WTC11 (cell line): ENCODE measurements at regions not wholly inside any gene's neighbourhood (a gene's known extent, or its start where the extent isn't known, plus 50 kb on each side); places are given as distances from the start of the nearest gene placed in this dataset.

Experiments used
- ATAC-seq: fragments of 200-7000 bp; cut with Tn5 transposase; 2 replicates; pipeline ENCODE4 v1.10.0; 2021; ENCODE audit warnings: mild to moderate bottlenecking, moderate library complexity
- CTCF ChIA-PET: fragments of 300-600 bp; sonication (Branson Sonifier 250); formaldehyde crosslinking; loops from one replicate; lab custom pipeline; 2021; ENCODE audit warnings: antibody characterized with exemption; lab: Charles Lee
- POLR2A ChIA-PET: fragments of 350-600 bp; sonication (Branson Sonifier 250); formaldehyde crosslinking; loops from one replicate; lab custom pipeline; 2021; ENCODE audit warnings: antibody characterized with exemption; lab: Charles Lee
- DNase-seq: peaks from one replicate; pipeline ENCODE4 v3.0.0; 2021; ENCODE audit warnings: low spot score
- H3K27ac Mint-ChIP-seq: 2 replicates; pipeline ENCODE4 v1.8.0; 2021; ENCODE audit warnings: mixed read lengths
- H3K27me3 Mint-ChIP-seq: 2 replicates; pipeline ENCODE4 v1.8.0; 2021; ENCODE audit warnings: low read depth, mild to moderate bottlenecking, moderate library complexity, mixed read lengths
- H3K36me3 Mint-ChIP-seq: 2 replicates; pipeline ENCODE4 v1.8.0; 2021; ENCODE audit warnings: mixed read lengths
- H3K4me1 Mint-ChIP-seq: 2 replicates; pipeline ENCODE4 v1.8.0; 2022; ENCODE audit warnings: mixed read lengths
- H3K4me3 Mint-ChIP-seq: 2 replicates; pipeline ENCODE4 v1.8.0; 2021; ENCODE audit warnings: mild to moderate bottlenecking, moderate library complexity, mixed read lengths
- H3K9me3 Mint-ChIP-seq: 2 replicates; pipeline ENCODE4 v1.8.0; 2021; ENCODE audit warnings: mixed read lengths
- ATF1 ChIP-seq: sonication (generic); formaldehyde crosslinking; IDR thresholded peaks from 2 replicates; pipeline ENCODE4 v1.8.1; 2023; ENCODE audit warnings: mild to moderate bottlenecking, moderate library complexity, missing genetic modification reagents
- IRF2 ChIP-seq: sonication (generic); formaldehyde crosslinking; IDR thresholded peaks from 2 replicates; pipeline ENCODE4 v1.8.0; 2022; ENCODE audit warnings: low read depth, missing genetic modification reagents, borderline replicate concordance
- NFE2L1 ChIP-seq: sonication (generic); formaldehyde crosslinking; IDR thresholded peaks from 2 replicates; pipeline ENCODE4 v1.8.1; 2023; ENCODE audit warnings: missing genetic modification reagents
- NR2C2 ChIP-seq: sonication (generic); formaldehyde crosslinking; IDR thresholded peaks from 2 replicates; pipeline ENCODE4 v1.8.0; 2022; ENCODE audit warnings: mild to moderate bottlenecking, missing genetic modification reagents
- NR3C1 ChIP-seq: sonication (generic); formaldehyde crosslinking; conservative IDR thresholded peaks from 2 replicates; pipeline ENCODE4 v1.8.1; 2023; ENCODE audit warnings: low read depth, mild to moderate bottlenecking, missing genetic modification reagents
- PRRX2 ChIP-seq: fragments of 250-450 bp; sonication (Bioruptor Pico); IDR thresholded peaks from 2 replicates; pipeline ENCODE4 v1.8.0; 2021; ENCODE audit warnings: mild to moderate bottlenecking
- TCF7 ChIP-seq: sonication (generic); formaldehyde crosslinking; IDR thresholded peaks from 2 replicates; pipeline ENCODE4 v1.8.0; 2022; ENCODE audit warnings: mild to moderate bottlenecking, low read depth, missing genetic modification reagents, moderate library complexity
- TEAD4 ChIP-seq: sonication (generic); formaldehyde crosslinking; IDR thresholded peaks from 2 replicates; pipeline ENCODE4 v1.8.0; 2022; ENCODE audit warnings: mild to moderate bottlenecking, missing genetic modification reagents
- TP53 ChIP-seq: sonication (generic); formaldehyde crosslinking; IDR thresholded peaks from 2 replicates; pipeline ENCODE4 v1.8.1; 2023; ENCODE audit warnings: mild to moderate bottlenecking, missing genetic modification reagents
- ZNF671 ChIP-seq: fragments of 250-450 bp; sonication (Bioruptor Pico); IDR thresholded peaks from 2 replicates; pipeline ENCODE4 v1.8.0; 2021; ENCODE audit warnings: mild to moderate bottlenecking
- TF ChIP-seq, protein P1 (sequence below): sonication (generic); formaldehyde crosslinking; IDR thresholded peaks from 2 replicates; pipeline ENCODE4 v1.8.1; 2022; ENCODE audit warnings: low read depth, mild to moderate bottlenecking, moderate library complexity, missing genetic modification reagents, borderline replicate concordance
- TF ChIP-seq, protein P2 (sequence below): sonication (generic); formaldehyde crosslinking; IDR thresholded peaks from 2 replicates; pipeline ENCODE4 v1.8.1; 2022; ENCODE audit warnings: mild to moderate bottlenecking, missing genetic modification reagents, moderate library complexity, borderline replicate concordance
- TF ChIP-seq, protein P3 (sequence below): sonication (generic); formaldehyde crosslinking; IDR thresholded peaks from 2 replicates; pipeline ENCODE4 v1.8.0; 2022; ENCODE audit warnings: mild to moderate bottlenecking, missing genetic modification reagents
- TF ChIP-seq, protein P4 (sequence below): sonication (generic); formaldehyde crosslinking; IDR thresholded peaks from 2 replicates; pipeline ENCODE4 v1.8.1; 2023; ENCODE audit warnings: mild to moderate bottlenecking, missing genetic modification reagents, moderate library complexity
- TF ChIP-seq, protein P5 (sequence below): sonication (generic); formaldehyde crosslinking; IDR thresholded peaks from 2 replicates; pipeline ENCODE4 v1.8.0; 2022; ENCODE audit warnings: mild to moderate bottlenecking, missing genetic modification reagents
- TF ChIP-seq, protein P6 (sequence below): sonication (generic); formaldehyde crosslinking; IDR thresholded peaks from 2 replicates; pipeline ENCODE4 v1.8.1; 2023; ENCODE audit warnings: mild to moderate bottlenecking, missing genetic modification reagents, moderate library complexity
- TF ChIP-seq, protein P7 (sequence below): fragments of 250-450 bp; sonication (Bioruptor Pico); IDR thresholded peaks from 2 replicates; pipeline ENCODE4 v1.9.0; 2021; ENCODE audit warnings: mild to moderate bottlenecking, borderline replicate concordance
- TF ChIP-seq, protein P8 (sequence below): sonication (generic); formaldehyde crosslinking; IDR thresholded peaks from 2 replicates; pipeline ENCODE4 v1.8.1; 2023; ENCODE audit warnings: mild to moderate bottlenecking, missing genetic modification reagents, borderline replicate concordance

DNA sequence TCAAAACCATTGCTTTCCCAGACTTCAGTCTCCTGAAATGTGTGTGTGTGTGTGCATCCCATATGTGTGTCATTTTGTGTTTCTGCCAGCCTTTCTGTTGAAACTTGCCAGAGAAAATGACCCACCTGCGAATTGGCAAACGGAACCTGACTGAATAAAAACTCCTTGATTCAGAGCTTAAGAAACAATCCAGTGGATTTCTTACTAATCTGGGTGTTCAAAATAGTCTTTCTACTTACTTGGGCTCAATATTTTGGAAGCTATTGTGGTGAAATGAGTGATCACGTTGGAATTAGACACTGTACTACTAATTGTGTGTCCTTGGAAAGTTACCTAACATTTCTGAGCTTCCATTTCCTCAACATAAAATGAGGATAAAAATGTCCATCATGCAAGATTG, 138.9 kb upstream of the ERG start:
- no peak for ATAC-seq
- ChIA-PET POLR2A (interaction anchor here (1.0 kb wide), 1 partner anchor 9 kb away, joined by 4 read pairs; no protein-coding TSS in a partner anchor), CTCF (no interaction called here)
- Mint-ChIP-seq H3K4me3 (no peak overlapping the region), H3K27me3 (peaks cover 43% of the 10 kb centered on the region), H3K9me3 (peaks cover 47% of the 10 kb centered on the region), H3K36me3 (peaks cover 26% of the 10 kb centered on the region), H3K4me1 (peaks cover 16% of the 10 kb centered on the region)
- TF ChIP-seq TEAD4 (CRISPR knock-in tag) (no peak), NR3C1 (no peak), TCF7 (CRISPR knock-in tag) (no peak), ATF1 (no peak), NR2C2 (CRISPR knock-in tag) (no peak), NFE2L1 (CRISPR knock-in tag) (no peak), PRRX2 (no peak), IRF2 (no peak), TP53 (CRISPR knock-in tag) (no peak), ZNF671 (no peak)
- TF ChIP-seq, protein P1, sequence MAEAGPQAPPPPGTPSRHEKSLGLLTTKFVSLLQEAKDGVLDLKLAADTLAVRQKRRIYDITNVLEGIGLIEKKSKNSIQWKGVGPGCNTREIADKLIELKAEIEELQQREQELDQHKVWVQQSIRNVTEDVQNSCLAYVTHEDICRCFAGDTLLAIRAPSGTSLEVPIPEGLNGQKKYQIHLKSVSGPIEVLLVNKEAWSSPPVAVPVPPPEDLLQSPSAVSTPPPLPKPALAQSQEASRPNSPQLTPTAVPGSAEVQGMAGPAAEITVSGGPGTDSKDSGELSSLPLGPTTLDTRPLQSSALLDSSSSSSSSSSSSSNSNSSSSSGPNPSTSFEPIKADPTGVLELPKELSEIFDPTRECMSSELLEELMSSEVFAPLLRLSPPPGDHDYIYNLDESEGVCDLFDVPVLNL (CRISPR knock-in tag), result no peak
- TF ChIP-seq, protein P2, sequence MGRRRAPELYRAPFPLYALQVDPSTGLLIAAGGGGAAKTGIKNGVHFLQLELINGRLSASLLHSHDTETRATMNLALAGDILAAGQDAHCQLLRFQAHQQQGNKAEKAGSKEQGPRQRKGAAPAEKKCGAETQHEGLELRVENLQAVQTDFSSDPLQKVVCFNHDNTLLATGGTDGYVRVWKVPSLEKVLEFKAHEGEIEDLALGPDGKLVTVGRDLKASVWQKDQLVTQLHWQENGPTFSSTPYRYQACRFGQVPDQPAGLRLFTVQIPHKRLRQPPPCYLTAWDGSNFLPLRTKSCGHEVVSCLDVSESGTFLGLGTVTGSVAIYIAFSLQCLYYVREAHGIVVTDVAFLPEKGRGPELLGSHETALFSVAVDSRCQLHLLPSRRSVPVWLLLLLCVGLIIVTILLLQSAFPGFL (CRISPR knock-in tag), result no peak
- TF ChIP-seq, protein P3, sequence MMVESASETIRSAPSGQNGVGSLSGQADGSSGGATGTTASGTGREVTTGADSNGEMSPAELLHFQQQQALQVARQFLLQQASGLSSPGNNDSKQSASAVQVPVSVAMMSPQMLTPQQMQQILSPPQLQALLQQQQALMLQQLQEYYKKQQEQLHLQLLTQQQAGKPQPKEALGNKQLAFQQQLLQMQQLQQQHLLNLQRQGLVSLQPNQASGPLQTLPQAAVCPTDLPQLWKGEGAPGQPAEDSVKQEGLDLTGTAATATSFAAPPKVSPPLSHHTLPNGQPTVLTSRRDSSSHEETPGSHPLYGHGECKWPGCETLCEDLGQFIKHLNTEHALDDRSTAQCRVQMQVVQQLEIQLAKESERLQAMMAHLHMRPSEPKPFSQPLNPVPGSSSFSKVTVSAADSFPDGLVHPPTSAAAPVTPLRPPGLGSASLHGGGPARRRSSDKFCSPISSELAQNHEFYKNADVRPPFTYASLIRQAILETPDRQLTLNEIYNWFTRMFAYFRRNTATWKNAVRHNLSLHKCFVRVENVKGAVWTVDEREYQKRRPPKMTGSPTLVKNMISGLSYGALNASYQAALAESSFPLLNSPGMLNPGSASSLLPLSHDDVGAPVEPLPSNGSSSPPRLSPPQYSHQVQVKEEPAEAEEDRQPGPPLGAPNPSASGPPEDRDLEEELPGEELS, result no peak
- TF ChIP-seq, protein P4, sequence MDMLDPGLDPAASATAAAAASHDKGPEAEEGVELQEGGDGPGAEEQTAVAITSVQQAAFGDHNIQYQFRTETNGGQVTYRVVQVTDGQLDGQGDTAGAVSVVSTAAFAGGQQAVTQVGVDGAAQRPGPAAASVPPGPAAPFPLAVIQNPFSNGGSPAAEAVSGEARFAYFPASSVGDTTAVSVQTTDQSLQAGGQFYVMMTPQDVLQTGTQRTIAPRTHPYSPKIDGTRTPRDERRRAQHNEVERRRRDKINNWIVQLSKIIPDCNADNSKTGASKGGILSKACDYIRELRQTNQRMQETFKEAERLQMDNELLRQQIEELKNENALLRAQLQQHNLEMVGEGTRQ (CRISPR knock-in tag), result no peak
- TF ChIP-seq, protein P5, sequence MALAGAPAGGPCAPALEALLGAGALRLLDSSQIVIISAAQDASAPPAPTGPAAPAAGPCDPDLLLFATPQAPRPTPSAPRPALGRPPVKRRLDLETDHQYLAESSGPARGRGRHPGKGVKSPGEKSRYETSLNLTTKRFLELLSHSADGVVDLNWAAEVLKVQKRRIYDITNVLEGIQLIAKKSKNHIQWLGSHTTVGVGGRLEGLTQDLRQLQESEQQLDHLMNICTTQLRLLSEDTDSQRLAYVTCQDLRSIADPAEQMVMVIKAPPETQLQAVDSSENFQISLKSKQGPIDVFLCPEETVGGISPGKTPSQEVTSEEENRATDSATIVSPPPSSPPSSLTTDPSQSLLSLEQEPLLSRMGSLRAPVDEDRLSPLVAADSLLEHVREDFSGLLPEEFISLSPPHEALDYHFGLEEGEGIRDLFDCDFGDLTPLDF (CRISPR knock-in tag), result no peak
- TF ChIP-seq, protein P6, sequence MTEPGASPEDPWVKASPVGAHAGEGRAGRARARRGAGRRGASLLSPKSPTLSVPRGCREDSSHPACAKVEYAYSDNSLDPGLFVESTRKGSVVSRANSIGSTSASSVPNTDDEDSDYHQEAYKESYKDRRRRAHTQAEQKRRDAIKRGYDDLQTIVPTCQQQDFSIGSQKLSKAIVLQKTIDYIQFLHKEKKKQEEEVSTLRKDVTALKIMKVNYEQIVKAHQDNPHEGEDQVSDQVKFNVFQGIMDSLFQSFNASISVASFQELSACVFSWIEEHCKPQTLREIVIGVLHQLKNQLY, result no peak
- TF ChIP-seq, protein P7, sequence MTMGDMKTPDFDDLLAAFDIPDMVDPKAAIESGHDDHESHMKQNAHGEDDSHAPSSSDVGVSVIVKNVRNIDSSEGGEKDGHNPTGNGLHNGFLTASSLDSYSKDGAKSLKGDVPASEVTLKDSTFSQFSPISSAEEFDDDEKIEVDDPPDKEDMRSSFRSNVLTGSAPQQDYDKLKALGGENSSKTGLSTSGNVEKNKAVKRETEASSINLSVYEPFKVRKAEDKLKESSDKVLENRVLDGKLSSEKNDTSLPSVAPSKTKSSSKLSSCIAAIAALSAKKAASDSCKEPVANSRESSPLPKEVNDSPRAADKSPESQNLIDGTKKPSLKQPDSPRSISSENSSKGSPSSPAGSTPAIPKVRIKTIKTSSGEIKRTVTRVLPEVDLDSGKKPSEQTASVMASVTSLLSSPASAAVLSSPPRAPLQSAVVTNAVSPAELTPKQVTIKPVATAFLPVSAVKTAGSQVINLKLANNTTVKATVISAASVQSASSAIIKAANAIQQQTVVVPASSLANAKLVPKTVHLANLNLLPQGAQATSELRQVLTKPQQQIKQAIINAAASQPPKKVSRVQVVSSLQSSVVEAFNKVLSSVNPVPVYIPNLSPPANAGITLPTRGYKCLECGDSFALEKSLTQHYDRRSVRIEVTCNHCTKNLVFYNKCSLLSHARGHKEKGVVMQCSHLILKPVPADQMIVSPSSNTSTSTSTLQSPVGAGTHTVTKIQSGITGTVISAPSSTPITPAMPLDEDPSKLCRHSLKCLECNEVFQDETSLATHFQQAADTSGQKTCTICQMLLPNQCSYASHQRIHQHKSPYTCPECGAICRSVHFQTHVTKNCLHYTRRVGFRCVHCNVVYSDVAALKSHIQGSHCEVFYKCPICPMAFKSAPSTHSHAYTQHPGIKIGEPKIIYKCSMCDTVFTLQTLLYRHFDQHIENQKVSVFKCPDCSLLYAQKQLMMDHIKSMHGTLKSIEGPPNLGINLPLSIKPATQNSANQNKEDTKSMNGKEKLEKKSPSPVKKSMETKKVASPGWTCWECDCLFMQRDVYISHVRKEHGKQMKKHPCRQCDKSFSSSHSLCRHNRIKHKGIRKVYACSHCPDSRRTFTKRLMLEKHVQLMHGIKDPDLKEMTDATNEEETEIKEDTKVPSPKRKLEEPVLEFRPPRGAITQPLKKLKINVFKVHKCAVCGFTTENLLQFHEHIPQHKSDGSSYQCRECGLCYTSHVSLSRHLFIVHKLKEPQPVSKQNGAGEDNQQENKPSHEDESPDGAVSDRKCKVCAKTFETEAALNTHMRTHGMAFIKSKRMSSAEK, result no peak
- TF ChIP-seq, protein P8, sequence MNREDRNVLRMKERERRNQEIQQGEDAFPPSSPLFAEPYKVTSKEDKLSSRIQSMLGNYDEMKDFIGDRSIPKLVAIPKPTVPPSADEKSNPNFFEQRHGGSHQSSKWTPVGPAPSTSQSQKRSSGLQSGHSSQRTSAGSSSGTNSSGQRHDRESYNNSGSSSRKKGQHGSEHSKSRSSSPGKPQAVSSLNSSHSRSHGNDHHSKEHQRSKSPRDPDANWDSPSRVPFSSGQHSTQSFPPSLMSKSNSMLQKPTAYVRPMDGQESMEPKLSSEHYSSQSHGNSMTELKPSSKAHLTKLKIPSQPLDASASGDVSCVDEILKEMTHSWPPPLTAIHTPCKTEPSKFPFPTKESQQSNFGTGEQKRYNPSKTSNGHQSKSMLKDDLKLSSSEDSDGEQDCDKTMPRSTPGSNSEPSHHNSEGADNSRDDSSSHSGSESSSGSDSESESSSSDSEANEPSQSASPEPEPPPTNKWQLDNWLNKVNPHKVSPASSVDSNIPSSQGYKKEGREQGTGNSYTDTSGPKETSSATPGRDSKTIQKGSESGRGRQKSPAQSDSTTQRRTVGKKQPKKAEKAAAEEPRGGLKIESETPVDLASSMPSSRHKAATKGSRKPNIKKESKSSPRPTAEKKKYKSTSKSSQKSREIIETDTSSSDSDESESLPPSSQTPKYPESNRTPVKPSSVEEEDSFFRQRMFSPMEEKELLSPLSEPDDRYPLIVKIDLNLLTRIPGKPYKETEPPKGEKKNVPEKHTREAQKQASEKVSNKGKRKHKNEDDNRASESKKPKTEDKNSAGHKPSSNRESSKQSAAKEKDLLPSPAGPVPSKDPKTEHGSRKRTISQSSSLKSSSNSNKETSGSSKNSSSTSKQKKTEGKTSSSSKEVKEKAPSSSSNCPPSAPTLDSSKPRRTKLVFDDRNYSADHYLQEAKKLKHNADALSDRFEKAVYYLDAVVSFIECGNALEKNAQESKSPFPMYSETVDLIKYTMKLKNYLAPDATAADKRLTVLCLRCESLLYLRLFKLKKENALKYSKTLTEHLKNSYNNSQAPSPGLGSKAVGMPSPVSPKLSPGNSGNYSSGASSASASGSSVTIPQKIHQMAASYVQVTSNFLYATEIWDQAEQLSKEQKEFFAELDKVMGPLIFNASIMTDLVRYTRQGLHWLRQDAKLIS, result no peak
- TF ChIP-seq, all 79 proteins: peak for 0
- no peak overlapping the region for H3K27ac Mint-ChIP-seq
- no peak for DNase-seq
